CD4-positive, alpha-beta memory T cell (primary cell): ENCODE measurements at regions not wholly inside any gene's neighbourhood (a gene's known extent, or its start where the extent isn't known, plus 50 kb on each side); places are given as distances from the start of the nearest gene placed in this dataset.

Experiments
- CTCF ChIA-PET: fragments of 350-600 bp; sonication (Branson Sonifier 250); formaldehyde crosslinking; loops from one replicate; lab custom pipeline; 2021; ENCODE audit warnings: inconsistent platforms; ENCODE audit not compliant: partially characterized antibody; lab: Charles Lee
- POLR2A ChIA-PET: fragments of 350-600 bp; sonication (Branson Sonifier 250); formaldehyde crosslinking; loops from one replicate; lab custom pipeline; 2021; ENCODE audit not compliant: partially characterized antibody; lab: Charles Lee
- DNase-seq, 5 donors: peaks; one replicate each; pipeline versions ENCODE4 v3.0.0 to v3.0.0-alpha.2; 2020 to 2022; ENCODE audit warnings: mixed read lengths in 1 of 5
- H3K27ac ChIP-seq: one replicate; pipeline ENCODE4 v1.7.0; 2013; ENCODE audit warnings: low read depth, low read length
- H3K27me3 ChIP-seq: 2 replicates; pipeline ENCODE4 v1.7.0; 2013; ENCODE audit warnings: mild to moderate bottlenecking, low read length, moderate library complexity; ENCODE audit not compliant: insufficient read depth
- H3K36me3 ChIP-seq: 2 replicates; pipeline ENCODE4 v1.7.0; 2013; ENCODE audit warnings: mild to moderate bottlenecking, low read length, moderate library complexity; ENCODE audit not compliant: insufficient read depth
- H3K4me1 ChIP-seq: 2 replicates; pipeline ENCODE4 v1.7.0; 2013; ENCODE audit warnings: mild to moderate bottlenecking, low read length, moderate library complexity; ENCODE audit not compliant: insufficient read depth
- H3K4me3 ChIP-seq, 2 donors: one replicate each; pipeline ENCODE4 v1.7.0; 2013; ENCODE audit warnings: low read length in 2 of 2, mild to moderate bottlenecking in 1 of 2
- H3K9me3 ChIP-seq, 2 donors: one replicate each; pipeline ENCODE4 v1.7.0; 2013; ENCODE audit warnings: low read length in 2 of 2, control low read depth in 1 of 2; ENCODE audit not compliant: control insufficient read depth in 1 of 2
- H3K27ac Mint-ChIP-seq, 7 donors: one replicate each; pipeline ENCODE4 v1.8.0; 2020 to 2021; ENCODE audit warnings: mixed read lengths in 7 of 7, mild to moderate bottlenecking in 6 of 7, inconsistent platforms in 3 of 7, moderate library complexity in 3 of 7
- H3K27me3 Mint-ChIP-seq, 2 donors: one replicate each; pipeline ENCODE4 v1.8.0; 2020 to 2021; ENCODE audit warnings: mixed read lengths in 2 of 2
- H3K36me3 Mint-ChIP-seq, 2 donors: one replicate each; pipeline ENCODE4 v1.8.0; 2020 to 2021; ENCODE audit warnings: mixed read lengths in 2 of 2, inconsistent platforms in 1 of 2, mild to moderate bottlenecking in 1 of 2
- H3K4me1 Mint-ChIP-seq, 4 donors: one replicate each; pipeline ENCODE4 v1.8.0; 2020 to 2021; ENCODE audit warnings: mixed read lengths in 4 of 4, mild to moderate bottlenecking in 1 of 4
- H3K4me3 Mint-ChIP-seq, 8 donors: one replicate each; pipeline ENCODE4 v1.8.0; 2020 to 2021; ENCODE audit warnings: mixed read lengths in 8 of 8, mild to moderate bottlenecking in 7 of 8, moderate library complexity in 6 of 8, inconsistent platforms in 3 of 8
- H3K9me3 Mint-ChIP-seq, 8 donors: one replicate each; pipeline ENCODE4 v1.8.0; 2020 to 2021; ENCODE audit warnings: mixed read lengths in 8 of 8, mild to moderate bottlenecking in 5 of 8, inconsistent platforms in 3 of 8, moderate library complexity in 1 of 8
- intact Hi-C: fragments of 100-400 bp; cut with micrococcal nuclease; formaldehyde crosslinking; loops from one replicate; pipeline ENCODE4 v1.15.1; 2023

DNA sequence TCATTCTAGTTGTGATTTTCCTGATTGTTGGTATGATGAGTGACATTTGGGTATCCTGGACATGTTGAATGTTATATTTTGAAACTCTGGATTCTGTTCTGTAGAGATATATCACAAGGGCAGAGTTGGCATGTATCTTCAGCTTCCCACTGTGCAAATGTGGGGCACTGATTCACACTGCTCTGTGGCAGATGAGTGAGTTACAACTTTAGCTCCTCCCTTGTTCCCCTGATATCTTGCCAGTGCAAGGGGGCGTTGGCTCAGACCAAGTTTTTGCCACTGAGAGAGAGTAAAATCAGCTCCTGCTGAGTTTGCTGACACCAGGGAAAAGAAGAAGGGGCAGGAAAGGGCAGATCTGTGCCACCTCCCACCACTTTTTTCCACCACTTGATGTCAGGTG lies 199.6 kb upstream of the MMADHC start:
- POLR2A ChIA-PET: no interaction called here
- CTCF ChIA-PET: no interaction called here

GRCh38 chr2:149783284-149783683 lies 195.7 kb upstream of the MMADHC start:
- no peak overlapping the region for H3K4me3 Mint-ChIP-seq
- CTCF ChIA-PET: no interaction called here
- intact Hi-C loops: no loop called here
- Histone ChIP-seq H3K36me3 (no peaks in the 10 kb centered on the region), H3K9me3 (no peaks in the 10 kb centered on the region), H3K4me3 (no peak overlapping the region), H3K4me1 (no peaks in the 10 kb centered on the region), H3K27ac (no peak overlapping the region), H3K27me3 (no peaks in the 10 kb centered on the region)
- no peak for DNase-seq
- POLR2A ChIA-PET: no interaction called here
- H3K4me1 Mint-ChIP-seq: no peaks in the 10 kb centered on the region
- H3K27ac Mint-ChIP-seq: no peak overlapping the region
- no peaks in the 10 kb centered on the region for H3K36me3 Mint-ChIP-seq
- H3K9me3 Mint-ChIP-seq: peaks cover 0 to 9% (median 4%) of the 10 kb centered on the region in 8 donors
- no peaks in the 10 kb centered on the region for H3K27me3 Mint-ChIP-seq

More for the DNA sequence above, 199.6 kb upstream of the MMADHC start:
- H3K27ac Mint-ChIP-seq: no peak overlapping the region
- intact Hi-C loops: no loop called here
- Histone ChIP-seq H3K27me3 (no peaks in the 10 kb centered on the region), H3K36me3 (no peaks in the 10 kb centered on the region), H3K4me1 (no peaks in the 10 kb centered on the region), H3K9me3 (no peaks in the 10 kb centered on the region), H3K4me3 (no peak overlapping the region), H3K27ac (no peak overlapping the region)
- H3K27me3 Mint-ChIP-seq: no peaks in the 10 kb centered on the region
- H3K4me1 Mint-ChIP-seq: no peaks in the 10 kb centered on the region
- peaks cover 0 to 9% (median 5%) of the 10 kb centered on the region in 8 donors for H3K9me3 Mint-ChIP-seq
- H3K4me3 Mint-ChIP-seq: no peak overlapping the region
- H3K36me3 Mint-ChIP-seq: no peaks in the 10 kb centered on the region
- no peak for DNase-seq

DNA sequence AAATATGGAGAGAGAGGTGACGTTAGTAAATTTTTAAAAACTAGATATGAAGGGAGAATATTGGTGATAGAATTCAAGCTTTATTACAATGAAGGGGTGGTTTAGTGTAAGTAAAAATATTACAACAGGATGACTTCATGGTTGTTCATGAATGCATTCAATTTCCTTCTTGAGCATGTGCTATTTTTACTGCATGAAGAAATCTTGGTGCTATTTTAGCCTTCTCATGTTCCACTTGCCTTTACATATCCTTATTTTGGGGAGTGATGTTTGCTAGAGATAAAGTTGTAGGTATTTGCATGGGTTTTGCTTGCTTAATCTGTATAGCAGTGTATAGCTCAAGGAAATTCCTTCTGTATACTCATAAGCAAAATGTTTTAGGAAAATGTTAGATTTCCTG lies 195.0 kb upstream of the MMADHC start:
- no peak overlapping the region for H3K4me3 ChIP-seq
- no peak for DNase-seq
- ChIA-PET POLR2A (no interaction called here), CTCF (no interaction called here)
- H3K9me3 ChIP-seq: no peaks in the 10 kb centered on the region
- H3K9me3 Mint-ChIP-seq: peaks cover 0 to 5% (median under 1%) of the 10 kb centered on the region in 8 donors
- no peak overlapping the region for H3K27ac ChIP-seq
- H3K4me1 ChIP-seq: no peaks in the 10 kb centered on the region
- H3K4me1 Mint-ChIP-seq: no peaks in the 10 kb centered on the region
- no peaks in the 10 kb centered on the region for H3K27me3 ChIP-seq
- peaks cover 0 to 2% of the 10 kb centered on the region in 2 donors for H3K27me3 Mint-ChIP-seq
- no peaks in the 10 kb centered on the region for H3K36me3 ChIP-seq
- intact Hi-C loops: no loop called here
- H3K36me3 Mint-ChIP-seq: no peaks in the 10 kb centered on the region
- H3K4me3 Mint-ChIP-seq: no peak overlapping the region
- no peak overlapping the region for H3K27ac Mint-ChIP-seq

- peaks cover 0 to 2% of the 10 kb centered on the region in 2 donors for H3K27me3 Mint-ChIP-seq
- POLR2A ChIA-PET: no interaction called here
- H3K4me3 Mint-ChIP-seq: no peak overlapping the region
- H3K4me1 Mint-ChIP-seq: no peaks in the 10 kb centered on the region
- H3K9me3 Mint-ChIP-seq: peaks cover 0 to 5% (median 0%) of the 10 kb centered on the region in 8 donors
- Histone ChIP-seq H3K4me1 (no peaks in the 10 kb centered on the region), H3K9me3 (no peaks in the 10 kb centered on the region), H3K27me3 (no peaks in the 10 kb centered on the region), H3K36me3 (no peaks in the 10 kb centered on the region), H3K4me3 (no peak overlapping the region), H3K27ac (no peak overlapping the region)
- intact Hi-C loops: no loop called here
- CTCF ChIA-PET: no interaction called here
- no peaks in the 10 kb centered on the region for H3K36me3 Mint-ChIP-seq
- DNase-seq: no peak
- H3K27ac Mint-ChIP-seq: no peak overlapping the region
Measured at GRCh38 chr2:149781263-149781808, 193.8 kb upstream of the MMADHC start.

DNA sequence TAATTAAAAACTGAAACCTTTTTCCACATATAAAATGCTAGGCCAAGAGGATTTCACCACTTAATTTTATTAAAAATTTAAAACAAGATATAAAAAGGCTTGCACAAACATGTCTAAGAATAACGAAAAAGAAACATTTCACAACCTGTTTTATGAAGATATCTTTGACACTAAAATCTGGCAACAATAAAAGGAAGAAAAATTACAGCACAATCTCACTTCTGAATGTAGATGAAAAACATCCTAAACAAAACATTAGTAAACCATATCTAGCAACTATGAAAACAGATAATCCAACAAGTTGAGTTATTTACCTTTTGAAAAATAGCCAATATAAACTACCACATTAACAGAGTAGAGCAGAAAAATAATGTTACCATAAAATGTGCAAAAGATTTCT lies 185.4 kb upstream of the MMADHC start:
- Mint-ChIP-seq H3K9me3 (peaks cover 0 to 5% (median under 1%) of the 10 kb centered on the region in 8 donors), H3K4me1 (no peaks in the 10 kb centered on the region), H3K36me3 (no peaks in the 10 kb centered on the region), H3K27me3 (peaks cover 0 to 2% of the 10 kb centered on the region in 2 donors), H3K4me3 (no peak overlapping the region), H3K27ac (no peak overlapping the region)
- Histone ChIP-seq H3K27me3 (no peaks in the 10 kb centered on the region), H3K4me1 (no peaks in the 10 kb centered on the region), H3K9me3 (no peaks in the 10 kb centered on the region), H3K27ac (no peak overlapping the region), H3K4me3 (no peak overlapping the region), H3K36me3 (no peaks in the 10 kb centered on the region)
- intact Hi-C loops: no loop called here
- DNase-seq: no peak
- ChIA-PET POLR2A (no interaction called here), CTCF (no interaction called here)

- H3K9me3 Mint-ChIP-seq: peaks cover 0 to 9% (median 0%) of the 10 kb centered on the region in 8 donors
Measured at GRCh38 chr2:149768320-149768799, 180.8 kb upstream of the MMADHC start.

GRCh38 chr2:149767516-149767974 lies 180.0 kb upstream of the MMADHC start:
- no peak for DNase-seq
- H3K27me3 ChIP-seq: no peaks in the 10 kb centered on the region
- intact Hi-C loops: no loop called here
- Mint-ChIP-seq H3K9me3 (peaks cover 0 to 9% (median 0%) of the 10 kb centered on the region in 8 donors), H3K4me3 (no peak overlapping the region), H3K36me3 (no peaks in the 10 kb centered on the region), H3K27me3 (no peaks in the 10 kb centered on the region), H3K27ac (no peak overlapping the region), H3K4me1 (no peaks in the 10 kb centered on the region)
- no peak overlapping the region for H3K27ac ChIP-seq
- no peaks in the 10 kb centered on the region for H3K36me3 ChIP-seq
- H3K4me1 ChIP-seq: no peaks in the 10 kb centered on the region
- no peak overlapping the region for H3K4me3 ChIP-seq
- ChIA-PET POLR2A (no interaction called here), CTCF (no interaction called here)
- H3K9me3 ChIP-seq: no peaks in the 10 kb centered on the region

More at GRCh38 chr2:149768320-149768799, 180.8 kb upstream of the MMADHC start:
- Histone ChIP-seq H3K27ac (no peak overlapping the region), H3K4me1 (no peaks in the 10 kb centered on the region), H3K36me3 (no peaks in the 10 kb centered on the region), H3K27me3 (no peaks in the 10 kb centered on the region), H3K4me3 (no peak overlapping the region), H3K9me3 (no peaks in the 10 kb centered on the region)
- Mint-ChIP-seq H3K27me3 (no peaks in the 10 kb centered on the region), H3K4me1 (no peaks in the 10 kb centered on the region), H3K36me3 (no peaks in the 10 kb centered on the region), H3K4me3 (no peak overlapping the region), H3K27ac (no peak overlapping the region)
- DNase-seq: no peak
- intact Hi-C loops: no loop called here
- ChIA-PET POLR2A (no interaction called here), CTCF (no interaction called here)
